Activated CD4-positive, alpha-beta T cell treated with anti-CD3 and anti-CD28 coated beads, Interleukin-2, amount 50 U/mL, for 16 hours (primary cell): ENCODE measurements at regions not wholly inside any gene's neighbourhood (a gene's known extent, or its start where the extent isn't known, plus 50 kb on each side); places are given as distances from the start of the nearest gene placed in this dataset.
"Not testable (repeated sequence)": the region's sequence is repeated elsewhere in the genome, so short reads cannot be mapped to it uniquely, and the experiment has no call there.

Experiments used
- DNase-seq: peaks from one replicate; pipeline ENCODE4 v3.0.0-alpha.2; 2020

- not testable (repeated sequence) for DNase-seq
Measured at GRCh38 chr2:114018464-114018863, 128.6 kb downstream of the ACTR3 start.

- no peak for DNase-seq
Measured at GRCh38 chr2:114020668-114021067, 130.8 kb downstream of the ACTR3 start.

GRCh38 chr2:114022360-114023085, 132.6 kb downstream of the ACTR3 start:
- DNase-seq = no peak

GRCh38 chr2:114024326-114024725, 134.4 kb downstream of the ACTR3 start:
- no peak for DNase-seq

GRCh38 chr2:114025030-114025429, 135.1 kb downstream of the ACTR3 start:
- no peak for DNase-seq

GRCh38 chr2:114027437-114027836, 137.5 kb downstream of the ACTR3 start:
- DNase-seq = no peak

GRCh38 chr2:114031605-114032505, 142.0 kb downstream of the ACTR3 start:
- no peak for DNase-seq

- no peak for DNase-seq
Measured at GRCh38 chr2:114032705-114033104, 142.8 kb downstream of the ACTR3 start.

- DNase-seq = no peak
Measured at GRCh38 chr2:114034742-114035141, 144.9 kb downstream of the ACTR3 start.

- no peak for DNase-seq
Measured at GRCh38 chr2:114038710-114039109, 148.8 kb downstream of the ACTR3 start.

GRCh38 chr2:114039677-114040076, 149.8 kb downstream of the ACTR3 start:
- no peak for DNase-seq

GRCh38 chr2:114040826-114041225, 150.9 kb downstream of the ACTR3 start:
- DNase-seq = no peak

GRCh38 chr2:114044985-114045384, 155.1 kb downstream of the ACTR3 start:
- DNase-seq = no peak

GRCh38 chr2:114046373-114046772, 156.5 kb downstream of the ACTR3 start:
- DNase-seq = no peak

- no peak for DNase-seq
Measured at GRCh38 chr2:114046866-114047435, 157.1 kb downstream of the ACTR3 start.

GRCh38 chr2:114049280-114049679, 159.4 kb downstream of the ACTR3 start:
- DNase-seq = no peak

- DNase-seq = no peak
Measured at GRCh38 chr2:114049826-114050225, 159.9 kb downstream of the ACTR3 start.

GRCh38 chr2:114056294-114057143, 166.6 kb downstream of the ACTR3 start:
- DNase-seq = no peak

- no peak for DNase-seq
Measured at GRCh38 chr2:114057638-114058037, 167.7 kb downstream of the ACTR3 start.

GRCh38 chr2:114061566-114062098, 171.7 kb downstream of the ACTR3 start:
- DNase-seq = no peak

- no peak for DNase-seq
Measured at GRCh38 chr2:114063346-114063745, 173.5 kb downstream of the ACTR3 start.

- DNase-seq = no peak
Measured at GRCh38 chr2:114065731-114066130, 175.8 kb downstream of the ACTR3 start.
